ENCODE measurements at regions not wholly inside any gene's neighbourhood (a gene's known extent, or its start where the extent isn't known, plus 50 kb on each side); places are given as distances from the start of the nearest gene placed in this dataset.

DNA sequence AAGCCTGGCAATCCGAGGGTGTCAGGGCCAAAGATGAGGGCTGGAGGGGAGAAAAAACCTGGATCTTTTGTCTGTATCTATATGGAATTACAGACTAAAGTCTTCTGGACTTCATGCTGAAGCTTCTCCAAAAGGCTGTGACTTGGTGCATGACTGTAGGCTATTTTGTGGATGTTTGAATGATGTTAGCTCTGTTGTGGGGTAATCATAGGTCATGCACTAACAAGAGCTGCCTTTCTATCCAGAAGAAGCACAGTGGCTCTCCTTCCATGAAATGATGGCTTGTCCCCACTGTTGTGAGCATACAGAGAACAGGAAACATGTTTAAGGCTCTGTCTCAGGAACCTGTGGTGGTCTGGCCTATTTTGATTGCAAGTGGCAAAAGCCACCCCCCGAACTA is 263.3 kb upstream of the PLET1 start:
- Mint-ChIP-seq H3K4me1 (ENCODE audit: low read depth) (peaks cover 41% of the 10 kb centered on the region), H3K27ac (ENCODE audit: unreplicated experiment) (no peak overlapping the region), H3K4me3 (ENCODE audit: unreplicated experiment) (no peak overlapping the region), H3K9me3 (ENCODE audit: low read depth) (no peaks in the 10 kb centered on the region), H3K36me3 (ENCODE audit: low read depth) (no peaks in the 10 kb centered on the region), H3K27me3 (ENCODE audit: low read depth) (no peaks in the 10 kb centered on the region)
- no peak for DNase-seq (ENCODE audit: low spot score)
- TF ChIP-seq, protein P1, sequence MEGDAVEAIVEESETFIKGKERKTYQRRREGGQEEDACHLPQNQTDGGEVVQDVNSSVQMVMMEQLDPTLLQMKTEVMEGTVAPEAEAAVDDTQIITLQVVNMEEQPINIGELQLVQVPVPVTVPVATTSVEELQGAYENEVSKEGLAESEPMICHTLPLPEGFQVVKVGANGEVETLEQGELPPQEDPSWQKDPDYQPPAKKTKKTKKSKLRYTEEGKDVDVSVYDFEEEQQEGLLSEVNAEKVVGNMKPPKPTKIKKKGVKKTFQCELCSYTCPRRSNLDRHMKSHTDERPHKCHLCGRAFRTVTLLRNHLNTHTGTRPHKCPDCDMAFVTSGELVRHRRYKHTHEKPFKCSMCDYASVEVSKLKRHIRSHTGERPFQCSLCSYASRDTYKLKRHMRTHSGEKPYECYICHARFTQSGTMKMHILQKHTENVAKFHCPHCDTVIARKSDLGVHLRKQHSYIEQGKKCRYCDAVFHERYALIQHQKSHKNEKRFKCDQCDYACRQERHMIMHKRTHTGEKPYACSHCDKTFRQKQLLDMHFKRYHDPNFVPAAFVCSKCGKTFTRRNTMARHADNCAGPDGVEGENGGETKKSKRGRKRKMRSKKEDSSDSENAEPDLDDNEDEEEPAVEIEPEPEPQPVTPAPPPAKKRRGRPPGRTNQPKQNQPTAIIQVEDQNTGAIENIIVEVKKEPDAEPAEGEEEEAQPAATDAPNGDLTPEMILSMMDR (IDR thresholded peaks at IDR 0.05): no peak

DNA sequence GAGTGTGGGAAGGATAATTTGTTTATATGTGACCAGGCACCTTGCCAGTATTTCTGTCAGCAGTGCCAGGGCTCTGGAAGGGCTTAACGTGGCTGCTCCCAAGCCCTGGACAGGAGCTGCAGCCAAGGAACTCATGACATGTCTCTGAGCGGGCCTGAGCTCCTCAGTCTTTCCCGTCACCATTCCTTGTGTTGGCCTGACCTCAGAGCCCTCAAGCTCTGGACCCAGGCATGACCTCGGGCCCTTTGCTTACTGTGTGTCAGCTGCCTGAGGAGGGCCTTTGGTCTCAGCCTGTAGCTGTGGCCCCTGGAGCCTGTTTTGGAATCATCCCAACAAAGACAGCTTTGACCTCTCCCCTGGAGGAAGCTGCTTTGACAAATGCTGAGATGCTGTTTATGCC is 264.1 kb upstream of the PLET1 start:
- Mint-ChIP-seq H3K27me3 (ENCODE audit: low read depth) (no peaks in the 10 kb centered on the region), H3K4me3 (ENCODE audit: unreplicated experiment) (no peak overlapping the region), H3K4me1 (ENCODE audit: low read depth) (peaks cover 41% of the 10 kb centered on the region), H3K36me3 (ENCODE audit: low read depth) (no peaks in the 10 kb centered on the region), H3K27ac (ENCODE audit: unreplicated experiment) (no peak overlapping the region), H3K9me3 (ENCODE audit: low read depth) (no peaks in the 10 kb centered on the region)
- no peak for DNase-seq (ENCODE audit: low spot score)
- TF ChIP-seq, protein P1 (IDR thresholded peaks at IDR 0.05): no peak

DNA sequence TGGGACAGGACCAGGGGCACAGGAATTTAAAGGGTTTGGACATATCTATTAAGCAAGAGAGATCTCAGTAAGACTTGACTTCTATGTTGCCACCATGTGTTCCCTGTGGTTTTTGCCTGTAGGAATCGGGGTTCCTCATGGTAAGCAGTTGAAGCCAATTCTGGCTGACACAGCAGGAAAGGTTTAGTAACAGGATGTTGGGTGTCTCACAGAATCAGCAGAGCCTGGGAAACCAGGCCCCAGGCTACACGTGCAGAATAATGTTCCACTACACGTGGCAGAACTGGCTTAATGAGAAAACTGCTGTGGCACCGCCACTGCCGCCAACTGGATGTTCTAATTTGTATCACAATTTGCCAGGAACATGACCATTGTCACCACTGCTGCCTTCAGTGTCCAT is 264.6 kb upstream of the PLET1 start:
- DNase-seq (ENCODE audit: low spot score): no peak
- no peak overlapping the region for H3K4me3 Mint-ChIP-seq (ENCODE audit: unreplicated experiment)
- H3K36me3 Mint-ChIP-seq (ENCODE audit: low read depth): no peaks in the 10 kb centered on the region
- H3K4me1 Mint-ChIP-seq (ENCODE audit: low read depth): peaks cover 41% of the 10 kb centered on the region
- H3K27ac Mint-ChIP-seq (ENCODE audit: unreplicated experiment): no peak overlapping the region
- TF ChIP-seq, protein P1 (IDR thresholded peaks at IDR 0.05): no peak
- H3K9me3 Mint-ChIP-seq (ENCODE audit: low read depth): no peaks in the 10 kb centered on the region
- H3K27me3 Mint-ChIP-seq (ENCODE audit: low read depth): no peaks in the 10 kb centered on the region

DNA sequence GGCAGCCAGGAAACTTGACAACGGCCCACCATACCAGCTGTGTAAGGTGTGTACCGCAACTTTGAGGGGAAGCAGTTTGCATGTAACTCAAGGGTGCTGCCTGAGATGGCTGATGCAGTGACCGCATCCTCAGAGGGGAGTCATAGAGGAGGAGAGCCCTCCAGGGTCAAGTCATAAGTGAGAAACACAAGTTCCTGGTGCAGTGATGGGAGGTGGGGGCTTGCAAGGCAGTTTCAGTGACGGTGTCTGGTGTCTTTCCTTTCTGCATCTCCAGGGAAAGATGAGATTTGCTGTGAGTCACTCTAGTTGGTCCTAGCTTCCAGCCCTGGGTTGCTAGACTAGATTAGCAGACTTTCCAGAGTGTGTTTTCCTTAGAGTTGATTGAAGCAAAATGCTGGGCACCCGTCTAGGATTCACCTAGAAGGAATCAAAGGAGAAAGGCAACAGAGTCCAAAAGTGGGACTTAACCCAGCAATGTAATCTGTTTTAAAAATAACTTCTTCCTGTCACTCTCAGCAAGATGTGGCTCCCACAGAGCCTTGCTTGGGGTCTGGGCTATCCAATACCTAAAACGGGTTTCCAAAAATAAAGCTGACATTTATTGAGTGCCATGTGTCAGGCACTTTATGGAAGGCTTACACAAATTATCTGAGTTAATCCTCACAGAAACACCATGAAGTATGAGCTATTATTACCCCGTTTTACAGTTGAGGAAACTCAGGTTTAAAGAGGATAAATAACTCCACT is 265.4 kb upstream of the PLET1 start:
- no peak for DNase-seq (ENCODE audit: low spot score)
- Mint-ChIP-seq H3K9me3 (ENCODE audit: low read depth) (peaks cover 2% of the 10 kb centered on the region), H3K36me3 (ENCODE audit: low read depth) (no peaks in the 10 kb centered on the region), H3K27me3 (ENCODE audit: low read depth) (no peaks in the 10 kb centered on the region), H3K4me1 (ENCODE audit: low read depth) (peaks cover 41% of the 10 kb centered on the region), H3K27ac (ENCODE audit: unreplicated experiment) (no peak overlapping the region), H3K4me3 (ENCODE audit: unreplicated experiment) (no peak overlapping the region)
- TF ChIP-seq, protein P1 (IDR thresholded peaks at IDR 0.05): no peak

DNA sequence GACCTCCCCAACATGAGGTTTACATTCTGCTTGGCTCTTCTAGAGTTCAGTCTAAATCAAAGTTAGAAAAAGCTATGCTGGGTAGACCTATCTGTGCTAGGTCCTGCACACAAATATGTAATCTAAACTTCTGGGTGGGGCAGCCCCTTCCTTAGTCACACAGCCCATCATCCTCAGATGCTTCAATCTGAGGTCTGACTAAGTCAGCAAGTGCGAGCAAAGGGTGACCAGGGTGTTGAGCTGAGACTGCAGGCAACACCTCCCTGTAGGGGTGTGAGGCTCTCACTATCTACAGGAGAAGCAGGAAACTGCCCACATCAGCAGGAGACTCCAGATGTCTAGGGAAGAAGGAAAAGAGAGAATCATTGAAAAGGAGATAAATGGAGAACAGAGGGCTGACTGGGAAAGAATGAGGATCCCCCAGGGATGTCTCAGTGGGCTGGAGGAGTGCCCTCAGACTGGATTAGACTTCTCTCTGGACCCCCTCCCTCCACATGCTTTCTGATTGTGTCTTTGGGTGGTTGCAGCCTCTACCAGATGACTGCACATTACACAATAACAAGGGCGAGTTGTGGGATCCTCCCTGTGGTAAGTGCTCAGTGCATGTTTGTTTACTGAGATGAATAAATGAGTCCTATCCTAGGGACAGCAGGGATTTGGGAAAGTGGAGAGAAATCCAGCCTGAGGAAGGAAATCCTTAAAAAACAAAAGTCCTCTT is 266.2 kb upstream of the PLET1 start:
- DNase-seq (ENCODE audit: low spot score): no peak
- peaks cover 41% of the 10 kb centered on the region for H3K4me1 Mint-ChIP-seq (ENCODE audit: low read depth)
- no peaks in the 10 kb centered on the region for H3K27me3 Mint-ChIP-seq (ENCODE audit: low read depth)
- H3K4me3 Mint-ChIP-seq (ENCODE audit: unreplicated experiment): no peak overlapping the region
- H3K9me3 Mint-ChIP-seq (ENCODE audit: low read depth): peaks cover 2% of the 10 kb centered on the region
- TF ChIP-seq, protein P1 (IDR thresholded peaks at IDR 0.05): no peak
- no peak overlapping the region for H3K27ac Mint-ChIP-seq (ENCODE audit: unreplicated experiment)
- no peaks in the 10 kb centered on the region for H3K36me3 Mint-ChIP-seq (ENCODE audit: low read depth)

Measured in chondrocyte (in vitro differentiated cells).